RWPE2 (cell line): ENCODE measurements at regions not wholly inside any gene's neighbourhood (a gene's known extent, or its start where the extent isn't known, plus 50 kb on each side); places are given as distances from the start of the nearest gene placed in this dataset.
"Not testable (repeated sequence)": the region's sequence is repeated elsewhere in the genome, so short reads cannot be mapped to it uniquely, and the experiment has no call there.

ENCODE experiments used
- ATAC-seq: fragments of 200-7000 bp; cut with Tn5 transposase; 3 replicates; pipeline ENCODE4 v1.9.1; 2021; ENCODE audit warnings: low read depth
- DNase-seq: peaks from one replicate; pipeline ENCODE4 v3.0.0-alpha.2; 2020; ENCODE audit warnings: low spot score
- H3K27ac ChIP-seq: fragments of 450-650 bp; 2 replicates; pipeline ENCODE4 v1.5.1; 2017; ENCODE audit warnings: mild to moderate bottlenecking; ENCODE audit not compliant: poor library complexity, severe bottlenecking
- H3K27me3 ChIP-seq: fragments of 250-450 bp; sonication (Bioruptor Pico); 2 replicates; pipeline ENCODE4 v1.5.1; 2021; ENCODE audit warnings: mild to moderate bottlenecking, moderate library complexity; ENCODE audit not compliant: insufficient read depth, poor library complexity, severe bottlenecking
- H3K36me3 ChIP-seq: fragments of 250-450 bp; sonication (Bioruptor Pico); 2 replicates; pipeline ENCODE4 v1.5.1; 2020; ENCODE audit warnings: low read depth, mild to moderate bottlenecking, moderate library complexity
- H3K4me1 ChIP-seq: fragments of 250-450 bp; sonication (Bioruptor Pico); 2 replicates; pipeline ENCODE4 v1.5.1; 2021; ENCODE audit warnings: mild to moderate bottlenecking, moderate library complexity; ENCODE audit not compliant: insufficient read depth, poor library complexity, severe bottlenecking
- H3K4me3 ChIP-seq: fragments of 250-450 bp; sonication (Bioruptor Pico); 2 replicates; pipeline ENCODE4 v1.5.1; 2021; ENCODE audit warnings: mild to moderate bottlenecking, moderate library complexity; ENCODE audit not compliant: severe bottlenecking
- H3K9me3 ChIP-seq: fragments of 250-450 bp; sonication (Bioruptor Pico); 2 replicates; pipeline ENCODE4 v1.5.1; 2021; ENCODE audit warnings: mild to moderate bottlenecking, moderate library complexity; ENCODE audit not compliant: severe bottlenecking
- TF ChIP-seq, protein P1 (sequence below): fragments of 450-650 bp; IDR thresholded peaks from one replicate; pipeline ENCODE4 v1.5.1; 2017; ENCODE audit warnings: mild to moderate bottlenecking, moderate library complexity; ENCODE audit not compliant: poor library complexity, severe bottlenecking

DNA sequence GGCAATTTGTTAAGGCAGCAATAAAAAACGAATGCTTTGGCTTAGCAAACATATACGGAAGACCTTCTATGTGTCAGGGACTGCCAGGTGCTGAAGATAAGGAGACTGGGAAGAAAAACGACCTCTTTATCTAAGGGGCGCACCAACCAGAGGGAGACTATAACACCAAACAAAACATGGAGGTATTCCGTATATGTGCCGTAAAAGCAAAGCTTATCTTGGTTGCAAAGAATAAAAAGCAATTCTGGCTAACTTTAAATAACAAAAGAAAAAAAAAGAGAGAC is 167.1 kb upstream of the KCNJ15 start:
- Histone ChIP-seq H3K27me3 (no peaks in the 10 kb centered on the region), H3K27ac (no peak overlapping the region), H3K9me3 (no peaks in the 10 kb centered on the region), H3K36me3 (no peaks in the 10 kb centered on the region), H3K4me3 (no peak overlapping the region), H3K4me1 (no peaks in the 10 kb centered on the region)
- TF ChIP-seq, protein P1, sequence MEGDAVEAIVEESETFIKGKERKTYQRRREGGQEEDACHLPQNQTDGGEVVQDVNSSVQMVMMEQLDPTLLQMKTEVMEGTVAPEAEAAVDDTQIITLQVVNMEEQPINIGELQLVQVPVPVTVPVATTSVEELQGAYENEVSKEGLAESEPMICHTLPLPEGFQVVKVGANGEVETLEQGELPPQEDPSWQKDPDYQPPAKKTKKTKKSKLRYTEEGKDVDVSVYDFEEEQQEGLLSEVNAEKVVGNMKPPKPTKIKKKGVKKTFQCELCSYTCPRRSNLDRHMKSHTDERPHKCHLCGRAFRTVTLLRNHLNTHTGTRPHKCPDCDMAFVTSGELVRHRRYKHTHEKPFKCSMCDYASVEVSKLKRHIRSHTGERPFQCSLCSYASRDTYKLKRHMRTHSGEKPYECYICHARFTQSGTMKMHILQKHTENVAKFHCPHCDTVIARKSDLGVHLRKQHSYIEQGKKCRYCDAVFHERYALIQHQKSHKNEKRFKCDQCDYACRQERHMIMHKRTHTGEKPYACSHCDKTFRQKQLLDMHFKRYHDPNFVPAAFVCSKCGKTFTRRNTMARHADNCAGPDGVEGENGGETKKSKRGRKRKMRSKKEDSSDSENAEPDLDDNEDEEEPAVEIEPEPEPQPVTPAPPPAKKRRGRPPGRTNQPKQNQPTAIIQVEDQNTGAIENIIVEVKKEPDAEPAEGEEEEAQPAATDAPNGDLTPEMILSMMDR, result no peak
- DNase-seq, result no peak
- ATAC-seq, result no peak

GRCh38 chr21:38091061-38091460 is 165.7 kb upstream of the KCNJ15 start:
- ATAC-seq, H3K9me3 ChIP-seq, H3K4me1 ChIP-seq, H3K4me3 ChIP-seq, DNase-seq, H3K27ac ChIP-seq, H3K27me3 ChIP-seq, H3K36me3 ChIP-seq: not testable (repeated sequence)

DNA sequence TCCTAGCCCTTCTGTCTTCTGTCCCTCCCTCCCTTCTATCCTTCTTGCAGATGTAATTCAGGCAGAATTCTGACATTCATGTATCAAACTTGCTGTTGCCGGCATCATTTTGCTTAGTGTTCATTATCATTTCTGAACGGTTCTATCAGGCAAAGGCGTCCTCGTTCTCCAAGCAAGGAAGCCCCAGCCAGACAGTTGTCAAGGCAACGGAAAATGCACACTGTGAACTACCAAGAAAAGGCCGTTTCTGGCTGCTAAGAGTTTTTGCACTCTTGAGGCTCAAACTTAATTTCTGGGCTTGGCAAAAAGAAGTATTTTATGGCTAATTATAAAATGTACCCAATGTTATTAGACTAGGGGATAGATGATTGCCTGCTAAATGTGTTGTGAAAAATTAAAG is 164.7 kb upstream of the KCNJ15 start:
- no peak overlapping the region for H3K27ac ChIP-seq
- no peaks in the 10 kb centered on the region for H3K27me3 ChIP-seq
- no peaks in the 10 kb centered on the region for H3K9me3 ChIP-seq
- ATAC-seq (no peak), DNase-seq (no peak)
- TF ChIP-seq, protein P1, result no peak
- no peaks in the 10 kb centered on the region for H3K36me3 ChIP-seq
- H3K4me1 ChIP-seq, result no peaks in the 10 kb centered on the region
- H3K4me3 ChIP-seq, result no peak overlapping the region

GRCh38 chr21:38095220-38095619 is 161.6 kb upstream of the KCNJ15 start:
- DNase-seq, result no peak
- TF ChIP-seq, protein P1, result no peak
- Histone ChIP-seq H3K36me3 (no peaks in the 10 kb centered on the region), H3K9me3 (no peaks in the 10 kb centered on the region), H3K27me3 (no peaks in the 10 kb centered on the region), H3K4me3 (no peak overlapping the region), H3K27ac (no peak overlapping the region), H3K4me1 (no peaks in the 10 kb centered on the region)
- peak; percentile 60; the same call in 1 of the 3 replicates for ATAC-seq

- Histone ChIP-seq H3K4me3 (no peak overlapping the region), H3K4me1 (no peaks in the 10 kb centered on the region), H3K9me3 (no peaks in the 10 kb centered on the region), H3K27me3 (no peaks in the 10 kb centered on the region), H3K36me3 (no peaks in the 10 kb centered on the region), H3K27ac (no peak overlapping the region)
- DNase-seq (no peak), ATAC-seq (no peak)
- TF ChIP-seq, protein P1, result no peak
These were observed 159.0 kb upstream of the KCNJ15 start for GRCh38 chr21:38097789-38098188.
